ENCODE measurements at regions not wholly inside any gene's neighbourhood (a gene's known extent, or its start where the extent isn't known, plus 50 kb on each side); places are given as distances from the start of the nearest gene placed in this dataset.
A peak's percentile ranks its signal among the peaks of the same experiment; 100 is the strongest.

DNA sequence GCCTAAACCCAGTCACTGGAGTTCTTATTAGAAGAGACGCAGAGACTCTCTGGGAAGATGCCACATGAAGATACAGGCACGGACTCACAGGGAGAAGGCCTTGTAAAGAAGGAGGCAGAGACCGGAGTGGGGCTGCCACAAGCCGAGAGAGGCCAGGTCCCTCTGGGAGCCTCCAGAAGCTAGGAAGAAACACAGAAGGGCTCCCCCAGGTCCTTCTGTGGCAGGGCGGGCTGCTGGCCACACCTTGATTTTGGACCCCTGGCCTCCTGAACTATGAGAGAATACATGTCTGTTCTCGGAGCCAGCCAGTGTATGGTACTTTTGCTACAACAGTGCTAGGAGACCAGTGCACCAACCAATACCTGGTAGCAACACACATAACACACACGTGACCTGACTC lies 140.1 kb upstream of the SPACA7 start:
- H3K4me3 Mint-ChIP-seq = no peak overlapping the region
- no peak for ATAC-seq
- CTCF ChIA-PET = no interaction called here

GRCh38 chr13:112236539-112237197 lies 139.5 kb upstream of the SPACA7 start:
- no peak overlapping the region for H3K27ac Mint-ChIP-seq
- ATAC-seq (no peak), DNase-seq (no peak)
- CTCF ChIA-PET = no interaction called here
- no peak overlapping the region for H3K4me3 Mint-ChIP-seq
- no peaks in the 10 kb centered on the region for H3K27me3 Mint-ChIP-seq
- no peaks in the 10 kb centered on the region for H3K36me3 Mint-ChIP-seq
- H3K9me3 Mint-ChIP-seq (ENCODE audit: low read depth) = no peaks in the 10 kb centered on the region
- H3K4me1 Mint-ChIP-seq = no peaks in the 10 kb centered on the region

More for the DNA sequence above, 140.1 kb upstream of the SPACA7 start:
- no peaks in the 10 kb centered on the region for H3K9me3 Mint-ChIP-seq (ENCODE audit: low read depth)
- no peak for DNase-seq
- H3K36me3 Mint-ChIP-seq = no peaks in the 10 kb centered on the region
- H3K27ac Mint-ChIP-seq = no peak overlapping the region
- H3K4me1 Mint-ChIP-seq = no peaks in the 10 kb centered on the region
- H3K27me3 Mint-ChIP-seq = no peaks in the 10 kb centered on the region

DNA sequence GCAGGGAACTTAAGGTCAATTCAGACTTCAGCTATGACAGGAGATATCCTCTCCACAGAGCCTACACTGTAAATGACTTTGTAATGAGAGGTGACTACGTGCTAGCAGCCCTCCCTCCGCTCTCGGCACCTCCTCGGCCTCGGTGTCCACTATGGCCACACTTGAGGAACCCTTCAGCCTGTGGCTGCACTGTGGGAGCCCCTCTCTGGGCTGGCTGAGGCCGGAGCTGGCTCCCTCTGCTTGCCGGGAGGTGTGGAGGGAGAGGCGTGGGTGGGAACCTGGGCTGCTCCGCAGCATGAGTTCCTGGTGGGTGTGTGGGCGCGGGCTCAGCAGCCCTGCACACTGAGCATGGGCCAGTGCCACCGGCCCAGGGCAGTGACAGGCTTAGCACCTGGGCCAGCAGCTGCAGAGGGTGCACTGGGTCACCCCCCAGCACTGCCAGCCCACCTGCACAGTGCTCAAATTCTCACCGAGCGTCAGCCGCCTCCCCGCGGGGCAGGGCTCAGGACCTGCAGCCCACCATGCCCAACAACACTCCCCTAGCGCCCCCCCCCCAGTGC lies 137.6 kb upstream of the SPACA7 start:
- DNase-seq = no peak
- CTCF ChIA-PET = no interaction called here

GRCh38 chr13:112240076-112240475 lies 136.1 kb upstream of the SPACA7 start:
- ATAC-seq = no peak
- H3K27ac Mint-ChIP-seq = no peak overlapping the region
- H3K36me3 Mint-ChIP-seq = no peaks in the 10 kb centered on the region
- H3K9me3 Mint-ChIP-seq (ENCODE audit: low read depth) = no peaks in the 10 kb centered on the region
- no peaks in the 10 kb centered on the region for H3K4me1 Mint-ChIP-seq
- H3K4me3 Mint-ChIP-seq = no peak overlapping the region
- CTCF ChIA-PET = no interaction called here
- DNase-seq = no peak
- H3K27me3 Mint-ChIP-seq = no peaks in the 10 kb centered on the region

More for the DNA sequence above, 137.6 kb upstream of the SPACA7 start:
- ATAC-seq = no peak
- no peaks in the 10 kb centered on the region for H3K36me3 Mint-ChIP-seq
- H3K27ac Mint-ChIP-seq = no peak overlapping the region
- no peaks in the 10 kb centered on the region for H3K9me3 Mint-ChIP-seq (ENCODE audit: low read depth)
- H3K27me3 Mint-ChIP-seq = no peaks in the 10 kb centered on the region
- no peaks in the 10 kb centered on the region for H3K4me1 Mint-ChIP-seq
- no peak overlapping the region for H3K4me3 Mint-ChIP-seq

DNA sequence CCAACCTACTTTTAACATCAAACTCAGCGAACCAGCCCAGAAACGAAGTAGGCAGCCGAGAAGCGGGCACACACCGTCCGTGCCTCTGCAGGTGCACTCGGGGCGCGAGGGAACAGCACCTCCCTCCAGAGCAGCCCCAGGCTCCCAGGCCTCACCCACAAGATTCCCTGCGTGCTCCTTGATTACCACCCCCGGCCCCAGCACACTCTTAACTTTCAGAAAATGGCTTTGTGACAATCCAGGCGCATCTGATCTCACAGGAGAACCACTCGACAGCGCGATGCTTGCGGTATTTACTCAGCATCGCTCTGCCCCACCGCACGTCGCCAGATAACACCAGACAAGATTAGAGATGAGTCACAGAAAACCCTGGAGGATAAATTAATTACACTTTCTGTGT lies 134.9 kb upstream of the SPACA7 start:
- H3K36me3 Mint-ChIP-seq = no peaks in the 10 kb centered on the region
- no peak for DNase-seq
- H3K4me3 Mint-ChIP-seq = no peak overlapping the region
- no peak for ATAC-seq
- no peaks in the 10 kb centered on the region for H3K27me3 Mint-ChIP-seq
- H3K27ac Mint-ChIP-seq = no peak overlapping the region
- H3K9me3 Mint-ChIP-seq (ENCODE audit: low read depth) = no peaks in the 10 kb centered on the region
- CTCF ChIA-PET = no interaction called here
- H3K4me1 Mint-ChIP-seq = no peaks in the 10 kb centered on the region

- CTCF ChIA-PET = no interaction called here
- DNase-seq (peak; percentile 12), ATAC-seq (no peak)
- no peaks in the 10 kb centered on the region for H3K4me1 Mint-ChIP-seq
- no peak overlapping the region for H3K27ac Mint-ChIP-seq
- no peak overlapping the region for H3K4me3 Mint-ChIP-seq
- no peaks in the 10 kb centered on the region for H3K27me3 Mint-ChIP-seq
- H3K9me3 Mint-ChIP-seq (ENCODE audit: low read depth) = no peaks in the 10 kb centered on the region
- no peaks in the 10 kb centered on the region for H3K36me3 Mint-ChIP-seq
Measured at GRCh38 chr13:112242777-112243176, 133.4 kb upstream of the SPACA7 start.

DNA sequence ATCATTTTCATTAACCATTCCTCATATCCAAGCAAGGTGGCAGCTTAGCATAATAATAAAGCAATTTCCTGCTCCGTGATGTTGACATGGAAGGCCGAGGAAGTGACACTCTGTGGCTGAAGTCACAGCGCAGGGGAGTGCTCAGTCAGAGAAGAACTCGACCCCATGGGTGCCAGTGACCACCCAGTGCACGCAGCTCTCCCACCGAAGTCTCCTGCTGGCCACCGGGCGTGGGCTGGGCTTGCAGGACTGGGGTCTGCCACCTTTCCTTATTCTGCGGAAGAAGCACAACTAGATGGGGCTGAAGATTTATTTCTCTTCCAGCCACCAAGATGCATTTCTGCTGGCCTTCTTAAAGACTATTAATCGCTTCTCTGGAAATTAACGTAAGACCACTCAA lies 132.1 kb upstream of the SPACA7 start:
- peak; percentile 16 for DNase-seq
- no peaks in the 10 kb centered on the region for H3K9me3 Mint-ChIP-seq (ENCODE audit: low read depth)
- ATAC-seq = no peak
- no peaks in the 10 kb centered on the region for H3K4me1 Mint-ChIP-seq
- H3K27me3 Mint-ChIP-seq = no peaks in the 10 kb centered on the region
- H3K27ac Mint-ChIP-seq = no peak overlapping the region
- H3K36me3 Mint-ChIP-seq = no peaks in the 10 kb centered on the region
- CTCF ChIA-PET = no interaction called here
- no peak overlapping the region for H3K4me3 Mint-ChIP-seq

GRCh38 chr13:112244495-112245177 lies 131.5 kb upstream of the SPACA7 start:
- H3K36me3 Mint-ChIP-seq = no peaks in the 10 kb centered on the region
- CTCF ChIA-PET = no interaction called here
- no peak overlapping the region for H3K27ac Mint-ChIP-seq
- no peaks in the 10 kb centered on the region for H3K27me3 Mint-ChIP-seq
- peak; percentile 22 for DNase-seq
- no peak for ATAC-seq
- no peaks in the 10 kb centered on the region for H3K9me3 Mint-ChIP-seq (ENCODE audit: low read depth)
- no peak overlapping the region for H3K4me3 Mint-ChIP-seq
- H3K4me1 Mint-ChIP-seq = no peaks in the 10 kb centered on the region

GRCh38 chr13:112245179-112245724 lies 130.9 kb upstream of the SPACA7 start:
- CTCF ChIA-PET = no interaction called here
- H3K4me1 Mint-ChIP-seq = no peaks in the 10 kb centered on the region
- no peaks in the 10 kb centered on the region for H3K27me3 Mint-ChIP-seq

GRCh38 chr13:112245989-112246388 lies 130.2 kb upstream of the SPACA7 start:
- Mint-ChIP-seq H3K9me3 (ENCODE audit: low read depth) (no peaks in the 10 kb centered on the region), H3K27ac (no peak overlapping the region), H3K4me3 (no peak overlapping the region), H3K27me3 (no peaks in the 10 kb centered on the region), H3K36me3 (no peaks in the 10 kb centered on the region), H3K4me1 (no peaks in the 10 kb centered on the region)
- CTCF ChIA-PET = no interaction called here
- peak; percentile 18 for DNase-seq
- ATAC-seq = no peak

More at GRCh38 chr13:112245179-112245724, 130.9 kb upstream of the SPACA7 start:
- Mint-ChIP-seq H3K36me3 (no peaks in the 10 kb centered on the region), H3K4me3 (no peak overlapping the region), H3K27ac (no peak overlapping the region), H3K9me3 (ENCODE audit: low read depth) (no peaks in the 10 kb centered on the region)
- no peak for ATAC-seq
- DNase-seq = no peak

DNA sequence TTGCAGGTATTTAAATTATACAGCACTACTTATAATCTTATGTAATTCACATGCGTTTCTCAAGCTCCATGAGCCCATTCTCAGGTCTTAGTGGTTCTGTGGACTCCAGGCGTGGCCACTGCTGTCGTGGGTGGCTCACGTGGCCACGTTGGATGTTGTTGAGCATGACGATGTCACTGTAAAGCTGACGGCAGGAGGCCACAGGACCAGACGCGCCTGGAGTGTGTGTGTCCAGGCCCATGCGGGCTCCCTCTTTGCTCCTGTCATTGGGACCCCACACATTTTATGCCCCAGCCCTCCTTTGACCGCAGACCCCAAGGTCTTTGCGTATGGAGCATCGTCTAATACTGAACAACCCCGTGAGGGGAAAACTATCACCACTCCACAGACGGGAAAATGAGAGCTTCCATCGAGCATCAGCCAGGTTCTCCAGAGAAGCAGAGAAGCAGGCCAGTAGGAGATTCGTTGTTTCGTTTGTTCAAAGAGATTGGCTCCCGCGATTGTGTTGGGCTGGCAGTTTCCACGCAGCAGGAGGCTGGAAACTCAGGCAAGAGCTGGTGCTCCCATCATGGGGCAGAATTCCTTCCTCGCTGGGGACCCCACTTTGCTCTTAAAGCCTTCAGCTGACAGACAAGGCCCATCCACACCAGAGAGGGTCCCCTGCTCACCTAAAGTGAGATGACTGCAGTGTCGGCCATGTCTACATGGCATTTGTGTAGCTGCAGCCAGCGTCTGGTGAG lies 129.3 kb upstream of the SPACA7 start:
- CTCF ChIA-PET = no interaction called here
- H3K9me3 Mint-ChIP-seq (ENCODE audit: low read depth) = no peaks in the 10 kb centered on the region
- H3K27ac Mint-ChIP-seq = no peak overlapping the region
- H3K4me3 Mint-ChIP-seq = no peak overlapping the region
- H3K27me3 Mint-ChIP-seq = no peaks in the 10 kb centered on the region
- no peaks in the 10 kb centered on the region for H3K4me1 Mint-ChIP-seq
- DNase-seq = peak; percentile 31
- no peak for ATAC-seq
- H3K36me3 Mint-ChIP-seq = no peaks in the 10 kb centered on the region

GRCh38 chr13:112247471-112248405 lies 128.4 kb upstream of the SPACA7 start:
- ATAC-seq = no peak

DNA sequence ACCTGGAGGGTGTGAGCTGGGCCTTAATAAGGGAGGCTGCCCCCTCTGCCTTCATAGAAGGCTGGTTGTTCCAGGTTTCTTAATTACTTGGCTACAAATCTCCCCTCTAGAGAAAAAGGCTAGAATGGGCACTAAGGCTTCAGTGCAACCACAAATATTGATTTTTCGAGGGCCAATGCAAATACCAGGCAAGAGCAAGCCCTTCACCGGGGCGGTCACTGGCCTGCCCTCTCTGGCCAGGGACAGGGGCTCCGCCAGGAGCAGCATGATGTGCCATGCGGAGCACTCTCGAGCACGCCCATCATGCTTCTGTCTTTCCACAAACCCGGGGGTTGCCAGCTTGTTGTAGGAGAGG lies 127.8 kb upstream of the SPACA7 start:
- no peak for DNase-seq
- Mint-ChIP-seq H3K4me1 (no peaks in the 10 kb centered on the region), H3K27me3 (no peaks in the 10 kb centered on the region), H3K4me3 (no peak overlapping the region), H3K36me3 (no peaks in the 10 kb centered on the region), H3K27ac (no peak overlapping the region), H3K9me3 (ENCODE audit: low read depth) (no peaks in the 10 kb centered on the region)
- ATAC-seq = no peak
- CTCF ChIA-PET = no interaction called here

More at GRCh38 chr13:112247471-112248405, 128.4 kb upstream of the SPACA7 start:
- no peaks in the 10 kb centered on the region for H3K9me3 Mint-ChIP-seq (ENCODE audit: low read depth)
- DNase-seq = peak; percentile 28
- CTCF ChIA-PET = no interaction called here
- no peaks in the 10 kb centered on the region for H3K27me3 Mint-ChIP-seq
- no peak overlapping the region for H3K4me3 Mint-ChIP-seq
- no peaks in the 10 kb centered on the region for H3K36me3 Mint-ChIP-seq
- H3K4me1 Mint-ChIP-seq = no peaks in the 10 kb centered on the region
- H3K27ac Mint-ChIP-seq = no peak overlapping the region
